HG03565 (cell line): ENCODE measurements at regions not wholly inside any gene's neighbourhood (a gene's known extent, or its start where the extent isn't known, plus 50 kb on each side); places are given as distances from the start of the nearest gene placed in this dataset.
"Not testable (repeated sequence)": the region's sequence is repeated elsewhere in the genome, so short reads cannot be mapped to it uniquely, and the experiment has no call there.

Experiments used
- ATAC-seq: cut with Tn5 transposase; IDR thresholded peaks from one replicate; pipeline ENCODE4 v1.9.1; 2021; ENCODE audit warnings: mild to moderate bottlenecking, moderate library complexity; ENCODE audit not compliant: unreplicated experiment

GRCh38 chr18:64671293-64671692 is 522.4 kb upstream of the LINC00305 start:
- not testable (repeated sequence) for ATAC-seq

- no peak for ATAC-seq
Observed at GRCh38 chr18:64668461-64668962, 519.6 kb upstream of the LINC00305 start.

- no peak for ATAC-seq
Observed at GRCh38 chr18:64663086-64663485, 514.2 kb upstream of the LINC00305 start.

- ATAC-seq = no peak
Observed at GRCh38 chr18:64659196-64659595, 510.3 kb upstream of the LINC00305 start.

- no peak for ATAC-seq
Observed at GRCh38 chr18:64653068-64653467, 504.2 kb upstream of the LINC00305 start.

- ATAC-seq = no peak
Observed at GRCh38 chr18:64650068-64650467, 501.2 kb upstream of the LINC00305 start.

GRCh38 chr18:64645753-64646152 is 496.9 kb upstream of the LINC00305 start:
- ATAC-seq = no peak

GRCh38 chr18:64639536-64639935 is 490.6 kb upstream of the LINC00305 start:
- ATAC-seq = no peak

GRCh38 chr18:64620971-64621560 is 472.2 kb upstream of the LINC00305 start:
- no peak for ATAC-seq

- ATAC-seq = no peak
Observed at GRCh38 chr18:64618390-64618789, 469.5 kb upstream of the LINC00305 start.

GRCh38 chr18:64615021-64615420 is 466.1 kb upstream of the LINC00305 start:
- no peak for ATAC-seq

GRCh38 chr18:64614446-64614845 is 465.6 kb upstream of the LINC00305 start:
- no peak for ATAC-seq

GRCh38 chr18:64592246-64592645 is 443.4 kb upstream of the LINC00305 start:
- no peak for ATAC-seq

- ATAC-seq = no peak
Observed at GRCh38 chr18:64589000-64589399, 440.1 kb upstream of the LINC00305 start.

- no peak for ATAC-seq
Observed at GRCh38 chr18:64566456-64566855, 417.6 kb upstream of the LINC00305 start.

- no peak for ATAC-seq
Observed at GRCh38 chr18:64562651-64563050, 413.8 kb upstream of the LINC00305 start.

- ATAC-seq = no peak
Observed at GRCh38 chr18:64546451-64546850, 397.6 kb upstream of the LINC00305 start.

- ATAC-seq = no peak
Observed at GRCh38 chr18:64539847-64540246, 391.0 kb upstream of the LINC00305 start.

GRCh38 chr18:64528646-64529045 is 379.8 kb upstream of the LINC00305 start:
- ATAC-seq = no peak

- no peak for ATAC-seq
Observed at GRCh38 chr18:64519201-64519600, 370.3 kb upstream of the LINC00305 start.

- no peak for ATAC-seq
Observed at GRCh38 chr18:64518191-64518590, 369.3 kb upstream of the LINC00305 start.

- no peak for ATAC-seq
Observed at GRCh38 chr18:64513401-64513800, 364.5 kb upstream of the LINC00305 start.

GRCh38 chr18:64490207-64490606 is 341.3 kb upstream of the LINC00305 start:
- no peak for ATAC-seq
